ENCODE measurements at regions not wholly inside any gene's neighbourhood (a gene's known extent, or its start where the extent isn't known, plus 50 kb on each side); places are given as distances from the start of the nearest gene placed in this dataset.

DNA sequence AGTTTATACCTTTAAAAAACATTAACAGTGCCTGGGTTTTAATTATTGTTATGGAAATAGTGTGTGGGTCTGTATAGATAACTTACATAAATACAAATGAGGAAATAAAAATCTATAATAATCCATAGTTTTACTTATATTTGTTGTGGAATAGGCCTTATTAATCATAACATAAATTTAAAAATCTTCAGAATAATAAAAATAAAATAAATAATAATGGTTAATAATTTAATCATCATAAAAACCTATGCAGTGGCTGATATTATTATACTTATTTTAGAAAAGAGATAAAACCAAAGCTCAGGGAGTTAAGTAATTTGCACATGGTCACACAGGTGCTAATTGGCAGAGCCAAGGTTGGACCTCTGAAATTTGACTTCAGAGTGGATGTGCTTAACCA, 785.3 kb upstream of the SEMA6A start:
- TF ChIP-seq, protein P1, sequence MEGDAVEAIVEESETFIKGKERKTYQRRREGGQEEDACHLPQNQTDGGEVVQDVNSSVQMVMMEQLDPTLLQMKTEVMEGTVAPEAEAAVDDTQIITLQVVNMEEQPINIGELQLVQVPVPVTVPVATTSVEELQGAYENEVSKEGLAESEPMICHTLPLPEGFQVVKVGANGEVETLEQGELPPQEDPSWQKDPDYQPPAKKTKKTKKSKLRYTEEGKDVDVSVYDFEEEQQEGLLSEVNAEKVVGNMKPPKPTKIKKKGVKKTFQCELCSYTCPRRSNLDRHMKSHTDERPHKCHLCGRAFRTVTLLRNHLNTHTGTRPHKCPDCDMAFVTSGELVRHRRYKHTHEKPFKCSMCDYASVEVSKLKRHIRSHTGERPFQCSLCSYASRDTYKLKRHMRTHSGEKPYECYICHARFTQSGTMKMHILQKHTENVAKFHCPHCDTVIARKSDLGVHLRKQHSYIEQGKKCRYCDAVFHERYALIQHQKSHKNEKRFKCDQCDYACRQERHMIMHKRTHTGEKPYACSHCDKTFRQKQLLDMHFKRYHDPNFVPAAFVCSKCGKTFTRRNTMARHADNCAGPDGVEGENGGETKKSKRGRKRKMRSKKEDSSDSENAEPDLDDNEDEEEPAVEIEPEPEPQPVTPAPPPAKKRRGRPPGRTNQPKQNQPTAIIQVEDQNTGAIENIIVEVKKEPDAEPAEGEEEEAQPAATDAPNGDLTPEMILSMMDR (conservative IDR thresholded peaks at IDR 0.05; ENCODE audit: low read length): no peak
- no peak for TF ChIP-seq EZH2phosphoT487 (IDR thresholded peaks at IDR 0.05; ENCODE audit: borderline replicate concordance, low read depth, low read length)
